Stimulated activated CD8-positive, alpha-beta memory T cell treated with anti-CD3 and anti-CD28 coated beads, Interleukin-4, amount 100 ng/mL, for 48 hours (primary cell): ENCODE measurements at regions not wholly inside any gene's neighbourhood (a gene's known extent, or its start where the extent isn't known, plus 50 kb on each side); places are given as distances from the start of the nearest gene placed in this dataset.
"Not testable (repeated sequence)": the region's sequence is repeated elsewhere in the genome, so short reads cannot be mapped to it uniquely, and the experiment has no call there.

Source experiments
- DNase-seq: peaks from one replicate; pipeline ENCODE4 v3.0.0-alpha.2; 2020

- DNase-seq = no peak
Observed at GRCh38 chr16:65284626-65285025, 162.8 kb upstream of the CDH11 start.

- no peak for DNase-seq
Observed at GRCh38 chr16:65283181-65283651, 161.4 kb upstream of the CDH11 start.

- no peak for DNase-seq
Observed at GRCh38 chr16:65281586-65281985, 159.7 kb upstream of the CDH11 start.

- DNase-seq = no peak
Observed at GRCh38 chr16:65280845-65281512, 159.1 kb upstream of the CDH11 start.

- DNase-seq = no peak
Observed at GRCh38 chr16:65279576-65279975, 157.7 kb upstream of the CDH11 start.

GRCh38 chr16:65278874-65279273, 157.0 kb upstream of the CDH11 start:
- no peak for DNase-seq

- DNase-seq = no peak
Observed at GRCh38 chr16:65274566-65274965, 152.7 kb upstream of the CDH11 start.

GRCh38 chr16:65272699-65273414, 151.0 kb upstream of the CDH11 start:
- DNase-seq = no peak

- DNase-seq = no peak
Observed at GRCh38 chr16:65271996-65272395, 150.1 kb upstream of the CDH11 start.

- DNase-seq = no peak
Observed at GRCh38 chr16:65268331-65268730, 146.5 kb upstream of the CDH11 start.

- no peak for DNase-seq
Observed at GRCh38 chr16:65263896-65264295, 142.0 kb upstream of the CDH11 start.

- no peak for DNase-seq
Observed at GRCh38 chr16:65260746-65261145, 138.9 kb upstream of the CDH11 start.

- DNase-seq = no peak
Observed at GRCh38 chr16:65254144-65254543, 132.3 kb upstream of the CDH11 start.

GRCh38 chr16:65249768-65250167, 127.9 kb upstream of the CDH11 start:
- no peak for DNase-seq

GRCh38 chr16:65244787-65245186, 122.9 kb upstream of the CDH11 start:
- no peak for DNase-seq

GRCh38 chr16:65235339-65236177, 113.7 kb upstream of the CDH11 start:
- DNase-seq = no peak

- DNase-seq = not testable (repeated sequence)
Observed at GRCh38 chr16:65234721-65235320, 113.0 kb upstream of the CDH11 start.

- DNase-seq = no peak
Observed at GRCh38 chr16:65229191-65229662, 107.4 kb upstream of the CDH11 start.

GRCh38 chr16:65227150-65227835, 105.4 kb upstream of the CDH11 start:
- DNase-seq = no peak

- DNase-seq = no peak
Observed at GRCh38 chr16:65226077-65226476, 104.2 kb upstream of the CDH11 start.

GRCh38 chr16:65225488-65225887, 103.6 kb upstream of the CDH11 start:
- DNase-seq = no peak

GRCh38 chr16:65224994-65225393, 103.1 kb upstream of the CDH11 start:
- DNase-seq = no peak
